ENCODE measurements at regions not wholly inside any gene's neighbourhood (a gene's known extent, or its start where the extent isn't known, plus 50 kb on each side); places are given as distances from the start of the nearest gene placed in this dataset.

DNA sequence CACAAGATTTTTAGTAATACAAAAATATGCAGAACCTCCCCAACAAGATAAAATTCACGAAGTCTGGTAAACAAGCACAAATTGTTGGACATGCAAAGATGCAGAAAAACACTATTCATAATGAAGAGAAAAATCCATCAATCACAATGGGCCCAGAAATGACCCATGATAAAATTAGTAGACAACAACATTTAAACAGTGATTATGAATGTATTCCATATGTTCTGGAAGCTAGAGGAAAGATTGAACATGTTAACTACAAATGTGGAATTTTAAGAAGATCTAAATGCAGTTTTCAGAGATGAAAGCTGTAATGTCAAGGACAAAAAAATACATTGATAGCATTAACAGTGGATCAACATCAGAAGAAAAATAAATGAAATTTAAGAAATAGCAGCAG lies 243.3 kb upstream of the LINC00305 start:
- TF ChIP-seq, protein P1, sequence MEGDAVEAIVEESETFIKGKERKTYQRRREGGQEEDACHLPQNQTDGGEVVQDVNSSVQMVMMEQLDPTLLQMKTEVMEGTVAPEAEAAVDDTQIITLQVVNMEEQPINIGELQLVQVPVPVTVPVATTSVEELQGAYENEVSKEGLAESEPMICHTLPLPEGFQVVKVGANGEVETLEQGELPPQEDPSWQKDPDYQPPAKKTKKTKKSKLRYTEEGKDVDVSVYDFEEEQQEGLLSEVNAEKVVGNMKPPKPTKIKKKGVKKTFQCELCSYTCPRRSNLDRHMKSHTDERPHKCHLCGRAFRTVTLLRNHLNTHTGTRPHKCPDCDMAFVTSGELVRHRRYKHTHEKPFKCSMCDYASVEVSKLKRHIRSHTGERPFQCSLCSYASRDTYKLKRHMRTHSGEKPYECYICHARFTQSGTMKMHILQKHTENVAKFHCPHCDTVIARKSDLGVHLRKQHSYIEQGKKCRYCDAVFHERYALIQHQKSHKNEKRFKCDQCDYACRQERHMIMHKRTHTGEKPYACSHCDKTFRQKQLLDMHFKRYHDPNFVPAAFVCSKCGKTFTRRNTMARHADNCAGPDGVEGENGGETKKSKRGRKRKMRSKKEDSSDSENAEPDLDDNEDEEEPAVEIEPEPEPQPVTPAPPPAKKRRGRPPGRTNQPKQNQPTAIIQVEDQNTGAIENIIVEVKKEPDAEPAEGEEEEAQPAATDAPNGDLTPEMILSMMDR (IDR thresholded peaks at IDR 0.05) = no peak
- no peak for TF ChIP-seq POLR2A (IDR thresholded peaks at IDR 0.05)
- no peak for TF ChIP-seq POLR2AphosphoS5 (IDR thresholded peaks at IDR 0.05; ENCODE audit: insufficient read depth in 1 of 2, low read depth in 1 of 2)
